ENCODE measurements at regions not wholly inside any gene's neighbourhood (a gene's known extent, or its start where the extent isn't known, plus 50 kb on each side); places are given as distances from the start of the nearest gene placed in this dataset.

GRCh38 chr12:33245434-33245833 is 194.2 kb downstream of the SYT10 start:
- TF ChIP-seq EZH2 (IDR thresholded peaks at IDR 0.05; ENCODE audit: borderline replicate concordance, low read depth, low read length, severe bottlenecking) (no peak), CTCF (IDR thresholded peaks at IDR 0.05; ENCODE audit: extremely low read depth in 1 of 2, insufficient read depth in 1 of 2, low read depth in 1 of 2, low read length in 2 of 2) (no peak), MAX (IDR thresholded peaks at IDR 0.05; ENCODE audit: insufficient read depth, insufficient read length) (no peak), JUN (IDR thresholded peaks at IDR 0.05; ENCODE audit: borderline replicate concordance, insufficient read depth, insufficient read length, low read depth) (no peak), FOS (IDR thresholded peaks at IDR 0.05; ENCODE audit: borderline replicate concordance, insufficient read depth, low read length) (no peak)
- no peaks in the 10 kb centered on the region for H3K9me1 ChIP-seq (replicated peaks; ENCODE audit: control insufficient read depth, extremely low read depth, insufficient read depth, low read length)
- H3K36me3 ChIP-seq (ENCODE audit: control insufficient read depth in 2 of 2, extremely low read depth in 1 of 2, insufficient read depth in 2 of 2, low read length in 2 of 2), result no peaks in the 10 kb centered on the region
- H4K20me1 ChIP-seq (replicated peaks; ENCODE audit: control insufficient read depth, extremely low read depth, insufficient read depth, low read length), result no peaks in the 10 kb centered on the region
- H3K9ac ChIP-seq (replicated peaks; ENCODE audit: extremely low read depth, insufficient read depth, low read length), result no peak overlapping the region
- H3K9me3 ChIP-seq (replicated peaks; ENCODE audit: control insufficient read depth, insufficient read depth, low read length), result peaks cover 2% of the 10 kb centered on the region
- no peak overlapping the region for H3K4me2 ChIP-seq (ENCODE audit: insufficient read depth, low read length)
- no TSS peak for BruUV-seq (replicated peaks)
- H3K27ac ChIP-seq (ENCODE audit: insufficient read depth, low read depth, low read length), result no peak overlapping the region
- no peak overlapping the region for H2AFZ ChIP-seq (ENCODE audit: low read depth, low read length)
- dilution Hi-C loops (cut with MboI; ENCODE audit: extremely low pct_ligation_motif_present, low sequenced_read_pairs) (no loop called here), intact Hi-C loops (cut with micrococcal nuclease) (no loop called here)
- FAIRE-seq, result no peak
- H3K4me1 ChIP-seq (ENCODE audit: control insufficient read depth, extremely low read depth, insufficient read depth, low read length), result no peaks in the 10 kb centered on the region
- H3K27me3 ChIP-seq (ENCODE audit: control insufficient read depth in 2 of 2, insufficient read depth in 2 of 2, low read length in 2 of 2), result no peaks in the 10 kb centered on the region
- H3K79me2 ChIP-seq (ENCODE audit: control insufficient read depth, insufficient read depth, low read length), result no peaks in the 10 kb centered on the region
- ChIA-PET POLR2A (no interaction called here), CTCF (no interaction called here)
- DNase-seq (ENCODE audit: low read depth, low spot score), result peak; percentile 0
- H3K4me3 ChIP-seq (replicated peaks in 1 of 3; ENCODE audit: insufficient read depth in 1 of 3, low read depth in 1 of 3, low read length in 3 of 3), result no peak overlapping the region

- ChIA-PET CTCF (no interaction called here), POLR2A (no interaction called here)
- no peaks in the 10 kb centered on the region for H3K9me1 ChIP-seq (replicated peaks; ENCODE audit: control insufficient read depth, extremely low read depth, insufficient read depth, low read length)
- no peaks in the 10 kb centered on the region for H4K20me1 ChIP-seq (replicated peaks; ENCODE audit: control insufficient read depth, extremely low read depth, insufficient read depth, low read length)
- no peak for TF ChIP-seq EZH2 (IDR thresholded peaks at IDR 0.05; ENCODE audit: borderline replicate concordance, low read depth, low read length, severe bottlenecking)
- TF ChIP-seq CTCF (IDR thresholded peaks at IDR 0.05; ENCODE audit: extremely low read depth in 1 of 2, insufficient read depth in 1 of 2, low read depth in 1 of 2, low read length in 2 of 2), result no peak
- no peak for TF ChIP-seq FOS (IDR thresholded peaks at IDR 0.05; ENCODE audit: borderline replicate concordance, insufficient read depth, low read length)
- no peak for TF ChIP-seq MAX (IDR thresholded peaks at IDR 0.05; ENCODE audit: insufficient read depth, insufficient read length)
- no peak for TF ChIP-seq MYC (IDR thresholded peaks at IDR 0.05; ENCODE audit: low read depth, low read length)
- TF ChIP-seq JUN (IDR thresholded peaks at IDR 0.05; ENCODE audit: borderline replicate concordance, insufficient read depth, insufficient read length, low read depth), result no peak
- no peak for TF ChIP-seq GATA2 (IDR thresholded peaks at IDR 0.05; ENCODE audit: insufficient read depth, insufficient read length, low read depth, low read length)
- no peak for TF ChIP-seq POLR2AphosphoS5 (IDR thresholded peaks at IDR 0.05; ENCODE audit: insufficient read depth, low read depth, low read length)
- no peak for TF ChIP-seq POLR2A (IDR thresholded peaks at IDR 0.05; ENCODE audit: low read depth, low read length)
- no peak overlapping the region for H3K9ac ChIP-seq (replicated peaks; ENCODE audit: extremely low read depth, insufficient read depth, low read length)
- no peak overlapping the region for H3K4me3 ChIP-seq (replicated peaks in 1 of 3; ENCODE audit: insufficient read depth in 1 of 3, low read depth in 1 of 3, low read length in 3 of 3)
- dilution Hi-C loops (cut with MboI; ENCODE audit: extremely low pct_ligation_motif_present, low sequenced_read_pairs), result no loop called here
- no peaks in the 10 kb centered on the region for H3K27me3 ChIP-seq (ENCODE audit: control insufficient read depth in 2 of 2, insufficient read depth in 2 of 2, low read length in 2 of 2)
- intact Hi-C loops (cut with micrococcal nuclease), result no loop called here
- BruUV-seq (replicated peaks), result no TSS peak
- H3K4me1 ChIP-seq (ENCODE audit: control insufficient read depth, extremely low read depth, insufficient read depth, low read length), result no peaks in the 10 kb centered on the region
- no peaks in the 10 kb centered on the region for H3K36me3 ChIP-seq (ENCODE audit: control insufficient read depth in 2 of 2, extremely low read depth in 1 of 2, insufficient read depth in 2 of 2, low read length in 2 of 2)
- H3K9me3 ChIP-seq (replicated peaks; ENCODE audit: control insufficient read depth, insufficient read depth, low read length), result peaks cover 9% of the 10 kb centered on the region
- FAIRE-seq (no peak), DNase-seq (ENCODE audit: low read depth, low spot score) (no peak)
- no peak overlapping the region for H3K27ac ChIP-seq (ENCODE audit: insufficient read depth, low read depth, low read length)
- H2AFZ ChIP-seq (ENCODE audit: low read depth, low read length), result no peak overlapping the region
- H3K4me2 ChIP-seq (ENCODE audit: insufficient read depth, low read length), result no peak overlapping the region
- H3K79me2 ChIP-seq (ENCODE audit: control insufficient read depth, insufficient read depth, low read length), result no peaks in the 10 kb centered on the region
Measured at GRCh38 chr12:33226671-33227070, 212.9 kb downstream of the SYT10 start.
